ENCODE measurements at regions not wholly inside any gene's neighbourhood (a gene's known extent, or its start where the extent isn't known, plus 50 kb on each side); places are given as distances from the start of the nearest gene placed in this dataset.
"Not testable (repeated sequence)": the region's sequence is repeated elsewhere in the genome, so short reads cannot be mapped to it uniquely, and the experiment has no call there.

DNA sequence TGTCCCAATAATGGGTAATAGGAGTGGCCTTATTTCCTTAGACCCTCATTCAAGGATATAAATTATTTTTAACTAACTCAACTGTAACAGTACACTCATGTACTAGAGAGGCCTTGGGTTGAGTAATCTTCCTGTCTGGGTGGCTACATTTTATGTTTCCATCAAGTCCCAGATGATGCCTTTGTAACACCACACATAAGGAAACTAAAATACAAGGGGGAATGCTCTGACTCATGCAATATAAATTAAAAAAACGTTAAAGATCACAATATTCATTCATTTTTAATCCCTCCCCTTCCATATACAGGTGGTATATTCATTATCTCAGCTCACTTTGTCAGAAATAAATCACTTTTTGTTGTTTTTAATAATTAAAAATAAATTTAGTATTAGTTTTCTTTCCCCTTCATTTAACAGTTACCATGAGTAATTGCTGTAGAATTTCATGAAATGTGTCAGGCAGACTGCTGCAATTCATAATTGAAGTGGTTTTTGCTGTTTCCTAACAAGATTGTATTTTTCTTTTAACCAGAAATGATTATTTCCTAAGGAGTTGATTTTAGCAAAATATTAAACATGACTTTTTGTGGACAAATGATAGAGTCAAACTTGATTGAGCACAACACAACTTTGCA lies 1403.6 kb downstream of the SUCLG1 start:
- no peak for DNase-seq (ENCODE audit: low read depth)

DNA sequence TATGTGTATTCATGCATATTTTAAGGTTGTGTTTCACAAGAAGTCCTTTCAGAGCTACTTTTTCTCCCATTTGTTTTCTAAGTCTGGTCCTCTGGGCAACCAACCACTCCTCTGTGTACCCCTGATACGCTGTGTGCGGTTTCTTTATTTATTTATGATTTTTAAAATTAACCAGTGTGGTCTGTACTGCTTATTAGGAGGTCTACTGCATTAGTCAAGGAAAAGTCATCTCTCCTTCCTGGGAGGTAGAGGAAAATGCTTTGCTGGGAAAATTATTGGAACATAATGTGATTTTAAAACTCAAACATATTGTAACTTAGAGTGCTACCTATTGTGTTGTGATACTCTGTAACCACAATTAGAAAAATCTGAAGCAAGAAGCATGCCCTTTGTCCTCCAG lies 1404.3 kb downstream of the SUCLG1 start:
- DNase-seq (ENCODE audit: low read depth) = no peak

DNA sequence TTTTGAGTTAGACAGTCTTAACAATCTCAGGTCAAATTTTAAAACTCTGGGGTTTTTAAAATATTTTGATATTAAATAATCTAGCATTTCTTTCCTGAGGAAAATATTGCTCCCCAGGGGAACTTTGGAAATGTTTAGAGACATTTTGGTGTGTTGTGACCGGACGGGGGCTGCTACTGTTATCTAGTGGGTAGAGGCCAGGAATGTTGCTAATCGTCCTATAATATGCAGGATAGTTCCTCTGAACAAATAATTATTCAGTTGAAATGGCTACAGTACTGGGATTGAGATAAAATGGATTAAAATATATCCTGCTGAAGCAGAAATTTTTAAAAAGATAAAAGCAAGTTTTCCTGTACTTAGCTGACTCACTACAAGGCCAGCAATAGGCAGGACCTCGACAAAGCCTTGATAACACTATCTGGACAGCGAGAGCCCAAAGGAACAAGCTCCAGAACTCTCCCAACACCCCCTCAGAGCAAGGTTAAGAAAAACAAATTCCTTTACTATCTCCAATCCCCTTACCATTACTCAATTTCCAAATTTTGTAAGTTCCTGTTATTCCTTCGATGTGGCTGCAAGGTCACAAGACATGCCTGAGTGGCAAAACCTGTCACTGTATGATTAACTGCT lies 1407.4 kb downstream of the SUCLG1 start:
- no peak for DNase-seq (ENCODE audit: low read depth)

DNA sequence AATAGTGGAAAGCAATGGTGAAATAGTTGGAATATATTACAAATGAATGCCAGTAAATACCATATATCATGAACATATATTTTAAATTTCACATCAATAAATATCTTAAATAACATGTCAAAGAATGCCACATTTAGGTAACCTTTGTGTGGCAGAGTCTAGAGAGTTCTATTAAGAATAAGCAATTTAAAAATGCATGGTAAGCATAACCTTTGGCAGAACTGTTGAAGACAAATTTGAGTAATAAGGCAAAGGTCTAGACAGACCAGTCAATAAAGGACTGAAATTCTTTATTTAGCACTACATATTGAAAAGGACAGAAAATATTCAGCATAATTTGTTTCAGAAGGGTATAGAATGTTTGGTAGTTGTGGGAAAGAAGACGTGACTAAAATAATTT lies 1417.0 kb downstream of the SUCLG1 start:
- no peak for DNase-seq (ENCODE audit: low read depth)

DNA sequence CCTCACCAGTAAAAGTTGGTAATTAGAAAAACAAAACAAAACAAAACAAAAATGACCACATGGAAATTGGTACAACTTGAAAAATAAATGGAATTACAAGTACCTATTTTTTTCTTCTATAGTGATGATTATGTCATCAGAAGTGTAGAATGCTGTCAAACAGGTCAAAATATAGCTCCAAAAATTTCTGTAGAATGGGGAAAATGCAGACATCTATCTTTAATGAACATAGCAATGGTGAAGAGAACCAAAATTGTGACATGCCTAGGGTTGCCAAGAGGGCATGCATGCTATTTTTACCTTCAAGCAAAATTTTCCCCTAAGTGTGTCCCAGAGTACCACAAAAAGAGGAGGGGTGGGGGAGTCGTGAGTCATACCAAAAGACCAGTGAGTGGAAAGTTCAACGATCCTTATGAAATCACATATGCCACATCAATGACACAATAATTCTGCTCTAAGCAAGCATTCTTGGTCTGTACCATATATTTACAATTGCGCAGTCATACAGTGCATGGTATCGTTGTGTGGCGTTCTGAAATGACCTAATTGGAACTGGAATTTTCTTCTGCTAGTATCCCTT lies 1436.4 kb downstream of the SUCLG1 start:
- no peak for DNase-seq (ENCODE audit: low read depth)

DNA sequence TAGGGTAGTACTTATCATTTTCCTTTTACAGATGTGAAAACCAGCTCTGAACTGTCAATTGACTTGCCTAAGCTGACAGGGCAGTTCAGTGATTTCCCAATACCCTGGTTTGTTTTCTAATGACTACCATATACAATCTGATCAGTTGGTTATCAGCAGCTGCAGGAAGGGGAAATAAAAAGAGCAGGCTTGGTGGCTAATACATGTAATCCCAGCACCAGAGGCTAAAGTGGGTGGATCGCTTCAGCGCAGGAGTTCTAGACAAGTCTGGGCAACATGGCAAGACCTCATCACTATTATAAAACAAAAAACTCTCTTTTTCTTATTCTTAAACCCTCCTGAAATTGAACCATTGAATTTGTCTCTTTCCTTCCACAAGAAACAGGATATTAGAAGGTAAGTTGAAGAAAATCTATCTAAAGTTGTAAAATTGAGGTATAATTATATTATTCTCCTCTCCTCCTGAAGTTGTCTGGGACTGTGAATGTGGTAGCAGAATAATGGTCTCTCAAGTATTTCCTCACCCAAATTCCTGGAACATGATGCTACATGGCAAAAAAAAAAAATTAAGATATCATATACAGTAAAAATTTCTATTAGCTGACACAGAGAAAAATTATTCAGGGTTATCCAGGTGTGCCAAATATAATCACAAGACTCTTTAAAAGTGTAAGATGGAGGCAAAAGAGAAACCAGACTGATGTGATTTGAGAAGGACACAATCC lies 1441.6 kb downstream of the SUCLG1 start:
- no peak for DNase-seq (ENCODE audit: low read depth)

DNA sequence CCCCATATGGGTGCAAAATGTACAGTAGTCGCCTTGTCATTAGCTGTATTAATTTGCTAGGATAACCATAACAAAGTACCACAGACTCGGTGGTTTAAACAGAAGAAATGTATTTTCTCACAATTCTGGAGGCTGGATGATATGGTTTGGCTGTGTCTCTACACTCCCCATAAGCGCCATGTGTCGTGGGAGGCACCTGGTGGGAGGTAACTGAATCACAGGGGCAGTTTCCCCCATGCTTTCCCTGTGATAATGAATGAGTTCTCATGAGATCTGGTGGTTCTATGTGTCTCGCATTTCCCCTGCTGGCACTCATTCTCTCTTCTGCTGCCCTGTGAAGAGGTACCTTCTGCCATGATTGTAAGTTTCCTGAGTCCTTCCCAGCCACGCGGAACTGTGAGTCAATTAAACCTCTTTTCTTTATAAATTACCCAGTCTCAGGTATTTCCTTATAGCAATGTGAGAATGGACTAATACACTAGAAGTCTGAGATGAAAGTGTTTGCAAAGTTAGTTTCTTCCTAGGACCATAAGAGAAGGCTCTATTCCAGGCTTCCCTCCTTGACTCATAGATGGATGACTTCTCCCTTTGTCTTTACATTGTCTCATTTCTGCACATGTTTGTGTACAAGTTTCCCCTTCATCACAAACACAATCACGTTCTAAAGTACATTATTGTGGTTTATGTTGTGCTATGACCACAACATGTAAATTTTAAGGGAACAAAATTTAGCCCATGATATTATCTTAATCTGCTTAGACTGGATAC lies 1442.6 kb downstream of the SUCLG1 start:
- DNase-seq (ENCODE audit: low read depth) = no peak

DNA sequence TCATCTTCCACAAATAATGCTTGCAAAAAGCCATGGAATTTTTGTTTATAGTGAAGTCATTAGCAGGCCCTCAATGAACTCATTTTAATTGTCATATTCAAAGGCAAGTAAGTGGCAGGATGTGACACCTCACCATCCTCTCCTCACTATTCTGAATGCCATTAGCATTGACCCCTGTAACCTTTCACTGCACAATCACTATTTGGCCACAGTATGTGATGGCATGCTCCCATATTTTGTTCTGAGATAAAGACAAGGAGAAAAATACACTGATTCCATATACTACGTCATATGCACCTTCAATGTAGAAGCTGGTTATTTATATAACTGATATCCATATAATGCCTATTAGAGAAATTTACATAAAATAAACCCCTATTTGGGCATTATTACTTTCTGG lies 1443.2 kb downstream of the SUCLG1 start:
- no peak for DNase-seq (ENCODE audit: low read depth)

DNA sequence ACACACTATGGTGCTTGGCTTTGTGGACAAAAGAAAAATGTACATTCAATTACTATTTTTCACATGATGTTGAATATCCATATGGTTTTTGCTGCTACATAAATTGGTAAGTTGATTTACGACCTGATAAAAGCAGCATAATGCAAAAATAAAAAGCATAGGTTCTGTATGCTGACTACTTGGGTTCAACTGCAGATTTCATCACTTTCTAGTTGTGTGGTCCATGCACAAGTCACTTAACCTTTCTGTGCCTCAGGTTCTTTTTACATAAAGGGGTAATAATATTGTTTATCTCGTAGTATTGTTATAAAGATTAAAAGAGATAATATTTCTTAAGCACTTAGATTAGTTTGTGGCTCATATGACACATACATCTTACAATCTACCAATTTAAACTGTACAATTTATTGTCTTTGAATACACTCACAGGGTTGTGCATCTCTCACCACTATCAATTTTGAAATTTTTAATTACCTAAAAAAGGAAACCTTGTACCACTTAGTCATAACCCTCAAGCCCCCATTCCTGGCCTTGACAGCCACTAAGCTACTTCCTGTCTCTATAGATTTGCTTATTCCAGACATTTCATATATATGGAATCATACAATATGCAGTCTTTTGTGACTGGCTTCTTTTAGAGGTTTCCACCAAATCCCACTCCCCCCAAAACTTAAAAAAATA lies 1443.9 kb downstream of the SUCLG1 start:
- no peak for DNase-seq (ENCODE audit: low read depth)

DNA sequence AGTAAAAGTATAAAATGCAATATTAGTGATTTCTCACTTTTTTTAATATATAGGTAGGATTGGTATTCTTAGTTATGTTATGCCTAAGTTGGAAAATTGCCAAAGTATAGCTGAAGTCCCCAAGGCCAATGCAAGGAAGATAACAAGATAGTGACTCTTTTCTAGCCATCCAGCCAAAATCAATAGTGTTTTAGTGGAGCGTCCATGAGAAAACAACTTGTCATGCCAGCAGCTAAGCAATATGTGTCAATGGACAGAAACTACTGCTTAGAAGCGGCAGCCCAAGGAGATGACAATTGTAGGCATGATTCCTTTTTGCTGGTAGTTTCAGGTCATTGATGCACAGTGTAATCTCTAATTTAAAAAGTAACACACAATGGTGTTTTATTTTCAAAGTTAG lies 1444.6 kb downstream of the SUCLG1 start:
- no peak for DNase-seq (ENCODE audit: low read depth)

DNA sequence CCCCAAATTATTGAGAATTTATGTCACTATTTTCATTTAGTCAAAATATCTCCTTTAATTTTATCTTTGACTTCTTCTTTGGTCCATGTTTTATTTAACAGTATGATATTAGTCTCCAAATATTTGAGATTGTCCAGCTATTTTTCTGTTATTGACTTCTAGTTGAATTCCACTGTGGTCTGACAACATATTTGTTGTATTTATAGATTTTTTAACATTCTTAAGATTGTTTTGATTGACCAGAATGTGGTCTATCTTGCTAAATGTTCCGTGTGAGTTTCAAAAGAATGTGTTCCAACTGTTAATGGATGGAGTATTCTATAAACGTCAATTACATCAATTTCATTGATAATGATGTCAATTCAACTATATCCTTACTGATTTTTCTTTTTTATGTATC lies 1452.1 kb downstream of the SUCLG1 start:
- no peak for DNase-seq (ENCODE audit: low read depth)

DNA sequence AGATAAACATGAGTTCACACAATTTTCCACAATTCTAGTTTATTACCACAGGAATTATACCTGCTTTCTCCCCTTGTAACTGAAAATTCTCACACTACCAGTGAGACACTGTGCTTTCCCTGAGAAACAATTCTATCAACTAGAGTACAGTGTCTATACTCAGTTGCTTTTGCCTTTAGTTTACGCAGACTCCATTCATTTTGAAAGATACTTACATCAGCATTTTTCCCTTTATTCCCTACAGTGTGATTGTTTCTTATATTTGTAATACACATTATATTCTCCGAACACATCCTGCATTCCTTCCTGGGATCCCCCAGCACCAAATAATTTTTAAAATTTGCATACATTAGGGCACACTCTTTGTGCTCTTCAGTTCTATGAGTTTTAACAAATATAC lies 1455.5 kb downstream of the SUCLG1 start:
- DNase-seq (ENCODE audit: low read depth) = no peak

DNA sequence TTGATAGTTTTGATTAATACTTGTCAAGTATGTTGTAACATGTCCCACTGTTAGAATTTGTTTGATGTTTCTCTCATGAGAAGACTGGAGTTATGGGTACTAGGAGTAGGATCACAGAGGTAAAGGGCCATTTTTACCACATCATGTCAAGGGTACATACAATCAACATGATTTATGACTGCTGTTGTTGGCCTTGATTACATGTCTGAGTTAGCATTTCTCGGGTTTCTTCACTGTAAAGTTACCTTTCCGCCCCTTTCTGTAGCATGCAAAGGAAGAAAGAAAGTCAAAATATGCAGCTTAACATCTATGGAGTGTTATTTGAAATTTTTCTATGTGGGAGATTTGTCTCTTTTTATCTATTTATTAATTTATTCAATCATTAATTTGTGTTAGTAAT lies 1456.4 kb downstream of the SUCLG1 start:
- no peak for DNase-seq (ENCODE audit: low read depth)

DNA sequence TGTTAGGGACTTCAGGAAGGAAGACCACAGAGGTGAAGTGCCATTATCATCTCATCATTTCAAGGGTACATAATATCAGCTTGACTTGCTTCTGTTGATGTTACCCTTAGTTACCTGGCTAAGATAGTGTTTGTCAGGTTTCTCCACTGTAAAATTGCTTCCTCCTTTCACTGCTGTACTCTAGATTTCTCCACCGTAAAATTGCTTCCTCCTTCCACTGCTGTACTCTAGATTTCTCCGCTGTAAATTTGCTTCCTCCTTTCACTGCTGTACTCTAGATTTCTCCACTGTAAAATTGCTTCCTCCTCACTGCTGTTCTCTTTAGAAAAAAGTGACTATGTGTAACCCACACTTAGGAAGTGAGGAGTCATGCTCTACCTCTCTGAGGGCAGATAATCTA lies 1460.3 kb downstream of the SUCLG1 start:
- no peak for DNase-seq (ENCODE audit: low read depth)

DNA sequence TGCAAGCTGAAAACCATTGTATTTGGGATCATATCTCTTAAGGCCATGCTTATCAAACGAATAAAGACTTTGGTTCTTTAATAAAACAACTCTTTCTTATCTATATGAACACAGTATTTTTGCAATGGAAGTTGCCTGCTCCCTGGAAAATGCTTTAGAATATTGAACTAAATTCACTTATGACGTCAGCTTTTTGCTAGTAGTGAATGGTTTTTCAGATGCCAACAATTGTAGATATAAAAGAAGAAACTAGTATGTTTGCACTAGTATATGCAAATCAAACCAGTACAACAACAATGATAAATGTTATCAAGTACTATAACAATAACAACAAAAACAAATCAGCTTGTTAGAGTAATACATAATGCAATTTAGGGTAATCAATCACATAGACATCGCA lies 1462.9 kb downstream of the SUCLG1 start:
- DNase-seq (ENCODE audit: low read depth) = no peak

DNA sequence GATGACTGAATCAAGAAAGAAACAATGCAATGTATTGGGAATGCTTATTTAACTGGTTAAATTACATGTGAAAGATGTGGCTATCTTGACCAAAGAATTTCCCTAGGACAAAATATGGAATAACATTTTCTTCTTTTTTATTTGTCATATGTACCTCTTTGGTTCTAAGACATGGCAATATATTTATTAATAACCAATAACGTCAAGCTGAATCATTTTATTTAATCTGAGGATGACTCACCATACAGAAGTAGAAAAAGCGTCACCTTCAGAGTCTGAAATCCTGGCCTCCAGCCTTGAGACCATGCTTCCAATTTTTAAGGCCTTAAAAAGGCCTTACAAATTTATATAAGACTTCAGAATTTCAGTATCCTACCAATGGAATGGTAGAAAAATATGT lies 1464.9 kb downstream of the SUCLG1 start:
- no peak for DNase-seq (ENCODE audit: low read depth)

DNA sequence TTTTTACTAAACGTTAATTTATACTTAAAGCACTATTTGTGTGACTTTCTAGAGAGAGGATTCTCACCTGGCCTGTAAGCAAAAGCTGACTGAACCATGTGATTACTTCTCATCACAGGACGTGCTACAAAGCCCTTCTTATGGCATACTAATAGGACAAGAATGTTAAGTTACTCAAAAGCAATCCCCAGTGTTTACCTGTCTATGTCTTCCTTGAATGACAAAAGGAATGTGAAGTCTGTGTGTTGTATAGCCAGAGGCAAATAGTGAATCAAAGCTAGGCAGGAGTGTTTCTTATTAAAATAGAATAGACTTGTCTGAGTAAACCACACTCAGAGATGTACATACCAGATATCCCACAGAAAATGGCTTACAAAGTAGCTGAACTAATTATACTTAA lies 1465.5 kb downstream of the SUCLG1 start:
- DNase-seq (ENCODE audit: low read depth) = no peak

DNA sequence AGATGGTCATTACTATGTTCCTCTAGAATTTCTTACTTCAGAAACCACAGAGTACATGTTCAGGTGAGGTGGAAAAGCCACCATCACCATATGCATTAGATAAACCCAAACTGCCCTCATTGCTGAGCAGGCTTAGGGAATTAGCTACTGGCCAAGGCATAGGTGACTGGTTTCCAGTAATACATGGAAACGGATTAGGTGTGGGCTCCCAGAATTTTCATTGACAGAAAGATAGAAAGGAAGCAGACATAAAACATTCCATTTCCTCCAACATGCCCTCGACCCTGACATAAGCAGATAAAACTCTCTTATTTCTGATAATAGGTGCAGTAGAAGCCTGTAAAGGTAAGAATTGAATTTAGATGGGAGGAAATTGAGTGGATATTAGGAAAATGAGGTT lies 1466.1 kb downstream of the SUCLG1 start:
- DNase-seq (ENCODE audit: low read depth) = no peak

DNA sequence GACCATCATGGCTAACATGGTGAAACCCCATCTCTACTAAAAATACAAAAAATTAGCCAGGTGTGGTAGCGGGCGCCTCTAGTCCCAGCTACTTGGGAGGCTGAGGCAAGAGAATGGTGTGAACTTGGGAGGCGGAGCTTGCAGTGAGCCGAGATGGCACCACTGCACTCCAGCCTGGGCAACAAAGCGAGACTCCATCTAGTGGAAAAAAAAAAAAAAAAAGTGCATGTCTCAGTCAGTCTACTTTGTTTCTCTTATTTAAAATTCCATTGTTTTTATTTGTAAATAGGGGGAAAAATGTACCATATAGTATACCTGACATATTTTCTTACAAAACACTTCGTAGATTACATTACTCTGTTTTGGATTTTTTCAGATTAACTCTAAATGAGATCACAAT lies 1471.4 kb downstream of the SUCLG1 start:
- DNase-seq (ENCODE audit: low read depth) = not testable (repeated sequence)

DNA sequence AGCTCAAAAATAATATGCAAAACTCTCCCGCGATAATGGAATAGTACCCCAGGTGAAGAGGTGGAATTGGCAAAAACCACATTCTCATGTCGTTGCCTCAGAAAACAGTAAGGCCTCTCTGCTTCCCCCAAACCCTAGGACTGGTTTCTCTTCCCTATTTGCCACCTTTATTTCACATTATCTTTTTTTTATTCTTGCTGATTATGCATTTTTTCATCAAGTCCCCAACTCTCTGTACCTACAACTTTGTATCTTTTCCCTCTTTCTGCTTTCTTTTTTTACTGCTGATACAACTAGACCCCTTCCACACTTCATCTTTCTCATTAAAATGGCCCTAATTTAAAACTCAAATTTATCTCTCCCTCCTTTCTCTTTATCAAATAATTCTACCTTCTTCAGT lies 1472.2 kb downstream of the SUCLG1 start:
- no peak for DNase-seq (ENCODE audit: low read depth)

DNA sequence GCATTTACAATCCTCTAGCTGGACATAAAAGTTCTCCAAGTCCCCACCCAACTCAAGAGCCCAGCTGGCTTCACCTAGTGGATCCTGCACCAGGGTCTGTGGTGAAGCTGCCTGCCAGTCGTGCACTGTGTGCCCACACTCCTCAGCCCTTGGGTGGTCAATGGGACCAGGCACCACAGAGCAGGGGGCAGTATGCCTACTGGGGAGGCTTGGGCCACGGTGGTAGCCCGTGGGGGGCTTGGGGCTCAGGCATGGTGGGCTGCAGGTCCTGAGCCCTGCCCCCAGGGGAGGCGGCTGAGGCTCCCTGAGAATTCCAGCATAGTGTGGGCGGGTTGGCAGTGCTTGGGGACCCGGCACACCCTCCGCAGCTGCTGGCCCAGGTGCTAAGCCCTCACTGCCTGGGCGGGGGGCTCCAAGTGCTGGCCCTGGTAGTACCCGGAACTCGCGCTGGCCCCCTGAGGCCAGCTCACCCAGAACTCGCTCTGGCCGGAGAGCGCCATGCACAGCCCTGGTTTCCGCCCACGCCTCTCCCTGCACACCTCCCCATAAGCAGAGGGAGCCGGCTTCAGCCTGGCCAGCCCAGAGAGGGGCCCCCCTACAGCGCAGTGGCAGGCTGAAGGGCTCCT lies 1473.4 kb downstream of the SUCLG1 start:
- DNase-seq (ENCODE audit: low read depth) = no peak

Data from stimulated activated CD8-positive, alpha-beta memory T cell treated with anti-CD3 and anti-CD28 coated beads, Interleukin-15, amount 100 ng/mL, for 1 hour (primary cell).